GM18511 (cell line): ENCODE measurements at regions not wholly inside any gene's neighbourhood (a gene's known extent, or its start where the extent isn't known, plus 50 kb on each side); places are given as distances from the start of the nearest gene placed in this dataset.

ENCODE experiments used
- ATAC-seq: cut with Tn5 transposase; IDR thresholded peaks from one replicate; pipeline ENCODE4 v1.9.1; 2021; ENCODE audit warnings: mild to moderate bottlenecking, moderate library complexity; ENCODE audit not compliant: unreplicated experiment

DNA sequence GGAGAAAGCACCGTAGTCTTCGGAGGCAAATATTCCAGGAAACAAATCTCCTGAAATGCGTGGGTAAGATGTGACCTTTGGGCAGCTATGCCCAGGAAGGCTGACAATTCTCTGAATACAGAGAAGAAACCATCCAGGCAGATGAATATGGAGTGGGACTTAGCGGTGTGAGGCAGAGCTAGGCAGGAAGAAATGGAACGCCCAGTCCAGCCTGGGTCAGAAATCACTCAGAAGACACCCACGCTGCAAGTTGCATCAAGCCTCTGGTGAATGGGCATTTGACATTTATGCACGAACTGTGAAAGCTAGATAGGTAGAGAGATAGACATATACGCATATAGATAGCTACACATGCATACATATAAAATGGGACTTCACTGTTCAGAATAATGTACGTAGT is 498.5 kb downstream of the QKI start:
- ATAC-seq = no peak

DNA sequence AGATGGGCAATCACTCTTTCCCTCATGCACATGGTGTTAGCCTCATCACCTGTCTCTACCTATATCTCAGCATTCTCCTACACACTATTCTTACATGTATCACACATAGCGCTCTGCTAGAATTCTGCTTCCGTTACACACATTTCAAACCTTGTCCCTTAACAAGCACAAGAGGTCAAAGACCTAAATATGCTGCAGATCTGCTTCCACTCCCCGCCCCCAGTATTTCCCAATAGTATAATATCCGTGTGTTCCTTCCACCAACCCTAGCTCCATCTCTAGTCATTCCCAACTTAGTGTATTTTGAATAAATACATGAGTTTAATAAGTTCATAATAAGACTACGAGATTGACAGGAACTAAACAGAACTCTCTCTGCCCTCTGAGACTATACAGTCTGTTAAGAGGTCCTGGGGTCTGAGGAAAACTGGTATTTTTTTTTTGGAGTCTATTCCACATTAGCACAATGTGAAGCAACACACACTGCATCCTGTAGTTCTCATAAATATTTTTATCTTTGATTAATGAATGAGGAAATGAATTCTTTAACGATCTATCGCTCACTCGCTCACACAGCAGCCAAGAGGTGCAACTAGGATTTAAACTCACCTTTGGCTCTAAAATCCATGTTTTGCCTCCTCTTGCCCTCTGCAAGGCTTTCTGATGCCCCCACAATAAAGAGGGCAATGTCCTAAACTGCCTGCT is 491.6 kb downstream of the QKI start:
- ATAC-seq = no peak

DNA sequence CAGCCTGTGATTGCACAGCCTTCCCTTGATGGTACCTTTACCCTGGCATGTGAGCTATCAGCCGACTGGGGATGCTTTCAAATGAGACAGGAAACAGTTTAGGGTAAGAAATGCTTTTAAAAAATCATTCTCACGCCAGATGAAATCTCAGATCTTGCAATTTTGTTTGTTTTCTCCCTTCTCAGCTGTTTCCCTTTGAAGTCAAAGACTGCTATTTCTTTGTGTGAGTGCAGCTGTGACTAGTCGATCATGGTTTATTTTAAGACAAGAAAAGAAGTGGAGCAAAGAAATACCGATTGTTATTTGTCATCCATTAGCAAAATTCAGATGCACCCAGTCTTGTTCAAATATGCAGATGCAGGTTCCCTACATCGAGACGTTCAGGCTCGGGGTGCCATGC is 489.7 kb downstream of the QKI start:
- ATAC-seq = no peak

DNA sequence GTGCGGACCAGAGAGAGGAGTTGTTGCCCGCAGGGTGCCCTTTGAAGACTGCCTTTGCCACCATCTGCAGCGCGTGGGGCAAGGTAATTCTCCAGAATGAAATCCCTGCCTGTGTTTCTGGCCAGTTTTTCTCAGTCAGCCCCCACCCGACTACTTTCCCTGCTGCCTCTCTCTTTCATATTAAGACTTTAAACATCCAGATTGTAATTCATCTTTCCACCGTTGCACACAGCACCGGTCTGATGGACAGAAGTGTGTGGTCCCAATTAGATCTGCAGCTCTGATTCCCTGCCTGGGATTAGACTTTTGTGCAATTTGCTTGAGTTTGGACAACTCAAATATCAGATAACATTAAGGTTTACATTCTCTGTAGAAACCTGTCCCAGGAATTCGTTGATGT is 489.0 kb downstream of the QKI start:
- no peak for ATAC-seq

DNA sequence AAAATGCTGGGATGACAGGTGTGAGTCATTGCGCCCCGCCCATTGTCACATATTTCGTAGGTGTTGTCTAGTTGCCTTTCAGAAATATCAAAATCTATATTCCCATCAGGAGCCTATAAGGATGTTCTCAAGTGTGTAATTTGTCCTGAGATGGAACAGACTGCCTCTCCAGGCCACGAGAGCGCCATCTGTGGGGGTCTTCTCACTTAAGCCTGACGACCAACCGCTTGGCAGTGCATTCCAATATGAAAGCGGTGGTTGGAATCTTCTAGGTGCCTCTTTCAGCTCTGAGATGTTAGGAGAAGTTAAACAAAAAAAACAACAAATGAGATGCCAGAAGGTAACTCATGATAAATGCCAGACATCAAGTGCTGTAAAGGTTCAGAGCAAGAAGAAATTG is 488.5 kb downstream of the QKI start:
- no peak for ATAC-seq

DNA sequence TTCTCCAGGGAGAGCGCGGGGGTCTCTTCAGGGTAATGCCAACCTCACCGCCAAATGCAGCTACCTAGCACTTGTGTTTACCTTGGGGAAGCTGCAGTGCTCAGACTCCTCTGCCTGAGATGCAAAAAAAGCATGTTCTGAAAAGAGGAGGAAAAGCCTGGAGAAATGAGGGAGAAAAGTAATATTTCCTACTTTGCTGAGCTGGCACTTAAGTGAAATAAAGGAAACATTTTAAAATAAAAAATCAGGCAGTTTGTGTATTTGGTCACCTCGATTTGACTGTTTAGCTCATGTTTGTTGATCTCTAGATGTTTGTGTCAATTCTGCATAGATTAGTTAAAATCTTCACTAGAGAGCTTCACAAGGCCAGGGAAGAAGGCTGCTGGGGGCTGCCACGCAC is 487.2 kb downstream of the QKI start:
- no peak for ATAC-seq

DNA sequence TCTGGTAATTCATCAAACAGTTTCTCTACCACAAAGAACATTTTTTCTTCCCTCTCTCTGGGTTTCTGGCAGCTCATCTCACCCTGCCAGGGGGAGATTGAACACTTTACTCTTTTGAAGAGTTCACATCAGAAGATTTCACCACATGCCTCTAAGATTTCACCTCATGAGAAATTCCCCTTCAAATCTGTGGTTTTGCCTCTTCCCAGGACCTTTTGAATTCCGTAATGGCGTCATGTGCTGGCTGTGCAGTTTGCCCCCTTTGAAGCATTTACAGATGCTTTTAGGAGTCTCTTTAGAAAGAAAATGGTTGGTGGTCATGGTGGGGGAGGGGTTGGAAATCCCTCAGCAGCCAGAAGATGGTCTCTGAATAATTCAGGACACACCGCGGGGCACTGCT is 486.1 kb downstream of the QKI start:
- no peak for ATAC-seq

DNA sequence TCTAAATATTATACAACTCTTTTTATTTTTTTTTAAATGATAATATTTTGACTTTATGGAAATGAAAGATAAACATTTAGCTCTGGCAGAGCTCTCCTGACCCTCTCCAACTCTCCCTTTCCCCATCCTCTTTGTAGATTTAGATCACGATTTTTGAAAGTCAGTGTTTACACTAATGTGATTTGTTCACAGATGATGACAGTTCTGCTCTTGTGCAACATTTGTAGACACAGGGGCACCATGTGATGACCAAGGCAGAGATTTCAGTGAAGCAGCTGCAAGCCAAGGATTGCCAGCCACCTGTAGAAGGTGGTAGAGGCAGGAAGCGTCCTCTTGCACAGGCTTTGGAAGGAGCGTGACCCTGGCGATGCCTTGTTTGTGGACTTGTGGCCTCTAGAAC is 483.2 kb downstream of the QKI start:
- no peak for ATAC-seq

DNA sequence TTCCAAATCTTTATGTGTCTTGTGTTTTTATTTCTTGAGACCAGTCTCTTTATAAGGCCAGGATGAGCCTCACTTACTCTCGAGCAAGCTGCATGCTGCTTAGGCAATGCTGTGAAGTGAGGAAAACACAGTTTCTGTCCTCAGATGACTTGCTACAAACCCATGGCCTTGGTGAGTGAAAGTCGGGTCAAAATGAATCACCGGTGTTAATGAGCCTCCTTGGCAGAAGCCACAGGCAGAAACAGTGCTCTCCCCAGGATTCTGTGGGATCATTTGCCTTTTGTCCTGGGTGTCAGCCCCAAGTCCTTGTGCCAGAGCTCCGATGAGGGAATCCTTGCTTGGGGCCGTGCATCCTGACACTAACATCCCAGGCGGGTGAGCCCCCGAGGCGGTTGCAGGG is 482.5 kb downstream of the QKI start:
- ATAC-seq = no peak

DNA sequence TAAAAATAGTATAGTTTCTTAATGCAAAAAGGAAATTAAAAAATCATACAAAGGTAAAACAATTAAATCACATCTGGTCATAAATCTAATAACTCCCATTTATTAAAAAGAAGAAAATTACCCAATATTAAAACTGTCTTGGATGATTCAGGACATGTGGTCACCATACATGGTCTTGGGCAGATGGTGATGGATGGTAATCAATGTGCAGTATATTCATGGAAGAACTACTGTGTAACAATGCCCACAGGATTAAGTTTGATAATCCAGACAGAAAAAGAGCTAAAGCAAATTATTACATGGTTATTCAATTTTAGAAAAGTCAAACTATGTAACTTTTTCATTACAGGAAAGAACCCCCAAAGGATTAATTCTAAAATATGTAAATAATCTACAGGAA is 480.6 kb downstream of the QKI start:
- ATAC-seq = no peak

DNA sequence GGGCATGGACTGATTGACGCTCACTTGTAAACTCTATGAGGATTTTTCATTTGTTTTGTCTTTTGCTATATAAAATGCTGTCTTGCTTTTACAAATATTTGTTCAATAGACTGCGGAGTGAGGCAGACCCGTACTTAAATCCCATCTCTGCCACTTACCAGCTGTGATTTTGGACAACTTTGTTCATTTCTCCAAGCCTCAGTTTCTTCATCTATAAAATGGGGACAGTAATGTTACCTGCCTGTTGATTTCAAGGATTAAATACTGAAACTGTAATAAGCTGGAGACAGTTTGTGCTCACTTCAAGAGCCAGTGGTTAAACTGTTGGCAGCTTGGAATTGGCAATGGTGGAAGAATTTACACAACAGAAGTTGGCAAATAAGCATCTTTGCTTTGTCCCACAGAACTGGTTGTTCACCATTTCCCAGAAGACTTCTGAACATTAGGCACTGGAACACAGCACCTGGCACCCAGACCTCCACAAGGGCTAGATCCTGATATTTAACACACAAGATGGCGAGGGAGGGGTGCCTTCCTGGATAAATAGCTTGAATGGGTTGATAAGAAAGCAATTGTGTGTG is 479.2 kb downstream of the QKI start:
- ATAC-seq = no peak

DNA sequence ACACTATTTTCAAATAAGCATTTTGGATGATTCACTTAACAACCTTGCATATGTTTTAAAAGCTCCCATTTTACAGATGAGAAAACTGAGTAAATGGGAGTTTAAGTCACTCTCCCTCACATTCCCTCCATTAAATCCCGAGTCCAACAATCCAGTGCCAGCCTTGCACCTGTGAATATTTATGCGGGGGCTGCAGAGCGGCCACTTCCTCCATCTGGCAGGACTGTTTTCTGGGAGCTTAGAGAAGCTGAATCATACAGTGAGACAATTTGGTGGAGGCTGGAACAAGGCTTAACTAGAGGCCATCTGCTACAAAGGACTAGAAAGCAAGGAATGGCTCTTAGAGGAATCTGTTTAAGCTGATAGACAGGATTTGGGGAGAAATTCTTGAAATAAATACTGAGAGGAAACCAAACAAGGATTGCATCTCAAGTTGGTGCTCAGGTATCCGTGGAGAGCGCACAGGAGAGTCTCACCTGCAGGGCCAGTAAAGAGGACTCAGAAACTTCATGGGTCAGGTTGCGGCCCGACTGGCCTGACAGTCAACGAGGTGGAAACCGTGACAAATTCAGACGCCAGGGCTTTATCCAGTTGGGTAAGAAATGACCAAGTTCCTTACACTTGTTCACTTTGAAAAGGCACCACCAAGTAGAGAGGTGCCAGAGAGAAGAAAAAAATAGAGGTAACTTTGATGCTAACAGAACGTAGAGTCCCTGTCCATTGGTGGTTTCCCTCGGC is 478.5 kb downstream of the QKI start:
- ATAC-seq = no peak

DNA sequence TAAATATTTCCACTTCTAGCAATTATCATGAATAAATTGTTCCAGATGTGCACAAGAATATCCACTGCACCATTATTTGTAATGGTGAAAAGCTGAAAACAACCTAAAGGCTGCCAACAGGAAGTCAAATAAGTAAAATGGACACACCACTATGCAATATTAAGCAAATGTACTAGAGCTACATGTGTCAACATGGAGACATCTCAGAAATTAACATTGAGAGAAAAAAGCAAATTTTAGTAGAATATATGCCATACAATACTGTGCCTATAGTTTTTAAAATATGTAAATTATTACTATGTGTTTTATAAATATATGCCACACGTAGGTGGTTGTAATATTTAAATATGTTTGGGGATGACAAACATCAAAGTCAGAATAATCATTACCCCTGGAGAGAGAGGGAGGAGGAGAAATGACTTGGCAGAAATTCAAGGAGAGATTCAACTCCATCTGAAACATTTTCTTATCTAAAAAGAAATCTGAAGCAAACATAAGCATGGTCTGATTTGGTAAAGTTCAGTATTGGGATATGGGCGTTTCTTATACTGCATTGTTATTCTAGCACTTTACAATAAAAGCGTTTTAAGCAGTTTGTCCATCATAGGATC is 475.5 kb downstream of the QKI start:
- no peak for ATAC-seq

DNA sequence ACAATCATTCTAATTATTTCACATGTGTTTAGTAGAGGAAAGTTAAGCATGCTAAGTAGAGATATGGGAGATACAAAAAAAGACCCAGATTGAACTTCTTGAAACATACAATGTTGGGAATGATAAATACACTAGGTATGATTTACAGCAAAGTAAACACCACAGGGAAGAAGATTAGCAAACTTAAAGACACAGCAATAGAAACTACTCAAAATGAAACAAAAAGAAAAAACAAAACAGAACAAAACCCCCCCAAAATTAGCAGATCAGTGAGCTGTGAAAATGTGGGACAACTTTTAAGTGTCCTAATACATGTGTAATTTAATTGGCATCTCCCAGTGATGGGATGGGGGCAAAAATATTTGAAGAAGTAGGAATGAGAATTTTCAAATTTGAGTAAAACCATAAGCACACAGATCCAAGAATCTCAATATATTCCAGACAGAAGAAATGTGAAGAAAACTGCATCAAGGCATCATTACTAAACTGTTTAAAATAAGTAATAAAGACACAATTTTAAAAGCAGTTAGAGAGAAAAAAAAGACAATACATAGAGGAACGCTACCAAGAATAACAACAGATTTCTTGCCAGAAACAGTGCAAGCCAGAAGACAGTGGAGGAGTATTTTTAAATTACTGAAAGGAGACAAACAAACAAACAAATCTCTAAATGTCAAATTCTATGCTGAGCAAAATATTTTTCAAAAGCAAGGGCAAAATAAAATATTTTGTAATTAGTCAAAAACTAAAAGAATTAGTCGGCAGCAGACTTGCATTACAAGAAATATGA is 473.7 kb downstream of the QKI start:
- ATAC-seq = no peak

DNA sequence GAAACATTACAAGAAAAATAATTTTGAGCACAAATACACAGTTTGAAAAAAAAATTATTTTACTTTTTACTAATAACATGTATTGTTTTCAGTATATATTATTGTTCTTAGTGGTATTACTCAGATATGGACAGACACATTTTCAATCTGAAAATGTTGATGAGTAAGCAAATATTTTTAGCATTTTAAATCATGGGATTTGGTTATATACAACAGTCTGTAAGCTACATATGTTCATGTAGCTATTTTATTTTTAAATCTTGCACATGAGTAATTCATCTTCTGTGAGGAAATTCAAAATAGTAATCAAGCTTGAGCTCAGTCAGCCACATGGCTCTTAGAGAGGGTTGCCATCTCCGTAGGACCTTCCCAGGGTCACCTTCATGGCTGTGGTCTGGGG is 471.9 kb downstream of the QKI start:
- no peak for ATAC-seq

DNA sequence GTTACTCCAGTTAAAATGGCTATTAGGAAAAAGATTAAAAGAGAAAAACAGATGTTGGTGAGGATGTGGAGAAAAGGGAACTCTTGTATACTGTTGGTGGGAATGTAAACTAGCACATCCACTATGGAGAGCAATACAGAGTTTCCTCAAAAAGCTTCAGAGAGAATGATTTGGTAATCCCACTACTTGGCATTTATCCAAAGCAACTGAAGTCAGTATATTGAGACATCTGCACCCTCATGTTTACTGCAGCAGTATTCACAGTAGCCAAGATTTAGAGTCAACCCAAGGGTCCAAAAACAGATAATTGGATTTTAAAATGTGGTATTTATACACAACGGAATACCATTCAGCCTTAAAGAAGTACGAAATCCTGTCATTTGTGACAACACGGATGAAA is 469.5 kb downstream of the QKI start:
- no peak for ATAC-seq

DNA sequence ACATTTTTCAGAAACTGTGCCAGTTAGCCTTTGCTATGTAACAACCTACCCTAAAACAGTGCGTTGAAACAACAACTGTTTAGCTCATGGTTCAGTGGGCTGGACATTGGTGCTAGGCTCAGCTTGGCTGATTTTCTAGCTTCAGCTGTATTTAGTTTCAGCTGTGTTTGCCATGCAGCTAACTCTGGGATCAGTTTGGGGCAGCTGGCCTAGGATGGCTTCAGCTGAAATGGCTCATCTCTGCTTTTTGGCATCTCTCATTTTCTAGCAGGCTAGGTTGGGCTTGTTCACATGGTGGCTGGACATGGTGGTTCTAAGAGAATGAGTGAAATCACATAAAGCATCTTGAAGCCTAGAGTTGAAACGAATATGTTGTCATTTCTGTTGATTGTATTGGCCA is 464.2 kb downstream of the QKI start:
- ATAC-seq = no peak

DNA sequence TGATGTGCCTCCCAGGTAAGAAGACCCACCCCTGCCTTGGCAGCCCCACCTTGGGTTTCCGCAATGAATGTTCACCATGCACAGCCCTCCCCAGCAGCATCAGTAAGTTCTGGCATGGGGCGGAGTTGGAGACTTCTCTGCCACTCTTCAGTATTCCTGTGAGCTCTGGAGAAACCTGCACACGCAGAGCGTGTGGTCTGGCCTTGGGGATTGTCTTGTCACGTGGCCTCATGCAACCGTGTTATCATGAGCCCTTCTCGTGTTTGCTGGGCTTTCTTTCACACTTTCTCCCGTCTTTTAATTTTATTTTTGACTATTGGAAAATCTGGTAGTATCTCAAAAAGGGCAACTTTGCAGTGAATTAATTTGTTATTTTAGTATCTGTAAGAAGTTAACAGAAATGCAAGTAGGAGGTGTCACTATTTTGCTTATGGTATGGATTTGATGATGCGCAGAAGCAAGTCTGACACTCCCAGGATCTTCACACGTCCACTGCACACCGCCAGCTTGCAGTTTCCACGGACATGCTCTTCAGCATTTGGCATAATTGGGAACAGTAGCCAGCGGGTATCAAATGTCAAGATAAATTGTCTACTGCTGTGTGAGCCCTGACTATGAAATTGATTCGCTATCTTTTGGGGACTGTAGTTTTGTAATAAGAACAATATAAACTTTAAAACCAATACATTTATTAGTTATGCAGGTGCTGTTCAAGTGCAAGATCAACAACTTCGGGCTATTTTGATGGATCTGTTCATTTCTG is 463.5 kb downstream of the QKI start:
- ATAC-seq = no peak

DNA sequence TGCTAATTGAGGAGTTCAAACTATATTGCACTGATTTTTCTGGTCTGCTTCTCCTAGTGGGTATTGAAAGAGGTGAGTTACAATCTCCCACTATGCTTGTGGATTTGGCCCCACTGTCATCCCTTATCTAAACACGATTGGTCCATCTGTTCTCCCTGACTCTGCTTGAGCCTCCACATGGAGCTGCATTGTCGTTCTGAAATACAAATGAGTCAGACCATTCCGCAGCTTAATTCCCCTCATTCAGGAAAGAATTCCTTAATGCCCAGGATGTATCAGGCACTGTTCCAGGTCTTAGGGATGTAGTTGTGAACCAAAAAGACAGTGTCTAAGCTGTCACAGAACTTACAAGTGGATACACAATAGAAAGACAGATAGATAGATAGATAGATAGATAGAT is 461.9 kb downstream of the QKI start:
- ATAC-seq = no peak

DNA sequence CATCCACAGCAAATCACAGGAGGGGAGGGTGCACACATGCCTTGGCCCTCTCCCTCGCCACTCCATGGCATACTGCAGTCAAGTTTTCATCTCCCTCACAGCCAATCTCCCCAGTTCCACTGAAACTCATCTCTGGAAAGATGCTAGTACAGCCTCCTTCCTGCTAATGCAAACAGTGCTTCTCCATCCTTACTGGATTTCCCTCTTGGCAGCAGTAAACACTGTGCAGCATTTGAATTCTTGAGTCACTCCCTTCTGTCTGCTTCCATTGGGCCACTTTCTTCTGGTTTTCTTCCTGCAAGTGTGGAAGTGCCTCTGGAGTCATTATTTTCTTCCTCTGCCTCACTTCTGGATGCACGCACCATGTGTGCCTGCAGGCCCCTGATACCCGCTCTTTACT is 460.3 kb downstream of the QKI start:
- ATAC-seq = no peak

DNA sequence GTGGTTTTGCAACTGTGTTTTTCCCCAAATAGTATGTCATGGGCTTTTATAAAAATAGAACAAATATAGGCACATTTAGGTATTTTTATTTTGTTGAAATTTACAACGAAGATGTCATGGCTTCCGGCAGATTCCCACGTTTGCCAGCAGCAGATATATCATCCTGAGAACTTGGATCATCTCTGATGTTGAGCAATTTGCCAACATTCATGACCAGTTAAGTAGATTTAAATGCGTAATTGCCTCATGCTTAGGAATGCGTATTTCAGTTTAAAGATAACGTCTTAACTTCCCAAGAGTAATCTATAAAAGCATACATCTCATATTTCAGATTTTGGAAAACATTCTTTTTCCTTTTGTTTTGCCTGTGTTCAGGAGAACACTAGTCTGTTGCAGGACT is 457.8 kb downstream of the QKI start:
- ATAC-seq = no peak
